Stimulated activated CD8-positive, alpha-beta memory T cell treated with anti-CD3 and anti-CD28 coated beads, Interleukin-15, amount 100 ng/mL, for 4 hours (primary cell): ENCODE measurements at regions not wholly inside any gene's neighbourhood (a gene's known extent, or its start where the extent isn't known, plus 50 kb on each side); places are given as distances from the start of the nearest gene placed in this dataset.

Experiments used
- DNase-seq, 2 donors: peaks; one replicate each; pipeline ENCODE4 v3.0.0-alpha.2; 2020; ENCODE audit warnings: low read depth in 2 of 2

DNA sequence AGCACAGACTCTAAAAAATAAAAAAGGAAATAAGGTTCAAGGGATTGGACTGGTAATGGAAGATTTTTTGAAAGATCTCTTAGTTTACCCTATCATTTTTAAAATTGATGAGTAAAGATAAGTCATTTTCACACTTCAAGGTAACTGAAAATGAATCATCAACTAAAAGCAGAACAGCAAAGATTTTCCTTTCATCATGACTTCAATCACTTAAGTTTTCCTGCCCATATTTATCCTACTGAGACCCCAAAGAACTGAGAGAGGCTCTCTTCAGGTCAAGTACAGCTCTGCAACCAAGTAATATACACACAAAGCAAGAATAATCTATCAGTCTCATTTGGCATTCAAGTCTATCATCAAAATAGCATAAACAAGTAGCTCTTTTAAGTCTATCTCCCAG, 540.7 kb downstream of the METTL4 start:
- DNase-seq: no peak

DNA sequence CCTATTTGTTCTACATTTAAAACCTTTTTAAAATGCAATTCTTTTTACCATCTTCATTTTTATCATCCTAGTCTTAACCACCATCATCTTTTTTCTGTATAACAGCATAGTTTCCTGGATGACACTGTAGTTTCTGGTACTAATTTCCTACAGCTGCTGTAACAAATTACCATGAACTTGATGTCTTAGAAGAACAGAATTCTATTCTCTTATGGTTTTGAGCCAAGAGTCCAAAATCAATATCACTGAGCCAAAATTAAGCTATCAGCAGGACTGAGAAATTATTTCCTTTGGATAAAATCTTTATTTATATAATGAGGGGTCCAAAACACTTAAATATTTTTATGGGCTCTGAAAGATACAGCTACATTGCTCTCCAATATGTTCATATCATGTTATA, 539.3 kb downstream of the METTL4 start:
- no peak for DNase-seq

DNA sequence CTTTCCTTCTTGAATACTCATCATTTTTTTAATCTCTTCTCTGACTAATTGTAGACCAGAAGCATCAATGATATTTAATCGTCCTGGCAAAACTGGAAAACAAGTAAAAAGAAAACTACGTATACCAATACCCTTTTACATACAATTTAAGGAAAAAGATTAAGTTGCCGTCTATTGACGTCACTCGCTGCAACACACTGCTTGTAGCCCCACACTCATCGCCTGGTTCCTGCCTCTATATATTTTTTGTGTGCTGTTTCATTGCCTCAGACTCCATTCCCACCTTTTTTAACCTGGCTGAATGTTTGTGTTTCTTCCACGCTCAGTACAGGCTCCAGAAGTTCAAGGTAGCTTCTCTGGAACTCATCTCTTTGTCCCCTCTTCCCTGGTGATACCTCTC, 536.2 kb downstream of the METTL4 start:
- no peak for DNase-seq

DNA sequence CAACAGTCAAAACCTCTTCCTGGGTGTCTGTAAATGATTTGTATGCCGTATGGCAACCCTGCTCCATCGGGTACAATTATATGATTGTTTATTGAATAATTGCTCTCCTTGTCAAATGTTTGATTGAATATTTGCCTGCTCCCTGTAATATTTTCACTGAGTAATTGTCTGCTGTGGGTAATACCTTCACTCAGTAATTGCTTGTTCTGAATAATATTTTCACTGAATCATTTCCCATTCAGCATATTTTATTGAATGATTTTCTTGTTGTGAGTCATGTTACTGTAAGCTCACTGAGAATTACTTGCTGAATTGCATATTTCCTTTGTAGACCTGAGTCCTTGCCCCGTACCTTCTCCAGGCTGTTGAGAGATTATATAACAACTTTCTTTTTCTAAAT, 535.2 kb downstream of the METTL4 start:
- no peak for DNase-seq

DNA sequence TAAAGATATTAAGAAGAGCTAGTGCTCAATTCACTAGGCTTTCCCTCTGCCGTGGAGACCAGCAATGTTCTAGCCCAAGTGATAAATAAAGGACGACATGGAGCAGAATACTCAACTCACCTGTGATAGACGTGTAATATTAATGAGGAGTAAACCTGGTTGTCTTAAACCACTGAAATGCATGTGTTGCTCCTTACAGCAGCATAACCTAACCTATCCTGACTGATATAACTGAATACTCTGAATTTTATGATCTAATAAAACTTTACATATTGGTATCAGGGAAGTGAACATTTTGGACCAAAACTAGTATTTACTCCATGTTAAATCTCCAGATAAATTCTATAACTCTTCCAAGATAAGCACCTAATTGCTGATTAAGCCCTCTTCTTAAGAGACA, 531.0 kb downstream of the METTL4 start:
- no peak for DNase-seq

DNA sequence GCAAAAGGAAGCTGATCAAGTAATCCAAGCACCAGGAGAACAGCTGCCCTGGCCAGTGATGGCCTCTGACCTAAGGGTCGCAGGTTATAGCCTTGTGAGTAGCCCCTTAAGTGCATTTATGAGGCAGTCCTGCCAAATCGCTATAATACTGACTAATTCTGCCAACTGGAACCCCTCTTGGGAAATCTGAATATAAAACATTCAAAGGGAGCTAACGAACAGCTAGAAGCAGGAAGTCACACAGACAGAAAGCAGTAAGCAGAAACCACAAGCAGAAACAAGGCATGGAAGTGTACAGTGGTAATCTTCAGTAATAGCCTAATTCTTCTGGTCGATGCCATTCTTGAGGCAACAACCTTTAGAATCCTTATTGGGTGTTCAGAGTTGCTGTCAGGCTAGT, 521.3 kb downstream of the METTL4 start:
- DNase-seq: no peak

DNA sequence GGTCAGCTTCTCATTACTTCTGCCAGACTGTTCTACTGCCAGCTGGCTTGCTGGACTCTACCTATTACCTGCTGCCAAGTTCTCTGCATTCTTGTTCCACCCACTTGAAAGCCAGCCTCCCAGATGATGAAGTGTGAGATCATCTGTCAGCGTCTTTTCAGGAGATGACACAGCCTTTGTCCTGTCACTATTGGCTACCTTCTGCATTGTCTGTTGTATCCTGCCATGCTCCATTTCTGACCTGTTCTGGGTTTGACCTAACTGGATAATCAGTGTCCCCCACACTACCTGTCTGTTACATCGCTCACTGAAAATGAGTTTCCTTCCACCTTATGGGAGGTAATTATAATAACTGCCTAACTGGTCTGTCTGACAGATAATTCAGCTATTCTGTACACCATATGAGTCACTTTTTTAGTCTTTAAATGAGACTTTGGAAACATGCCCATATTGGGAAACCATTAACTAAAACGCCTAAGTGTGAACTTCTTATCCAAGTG, 520.6 kb downstream of the METTL4 start:
- DNase-seq: no peak

DNA sequence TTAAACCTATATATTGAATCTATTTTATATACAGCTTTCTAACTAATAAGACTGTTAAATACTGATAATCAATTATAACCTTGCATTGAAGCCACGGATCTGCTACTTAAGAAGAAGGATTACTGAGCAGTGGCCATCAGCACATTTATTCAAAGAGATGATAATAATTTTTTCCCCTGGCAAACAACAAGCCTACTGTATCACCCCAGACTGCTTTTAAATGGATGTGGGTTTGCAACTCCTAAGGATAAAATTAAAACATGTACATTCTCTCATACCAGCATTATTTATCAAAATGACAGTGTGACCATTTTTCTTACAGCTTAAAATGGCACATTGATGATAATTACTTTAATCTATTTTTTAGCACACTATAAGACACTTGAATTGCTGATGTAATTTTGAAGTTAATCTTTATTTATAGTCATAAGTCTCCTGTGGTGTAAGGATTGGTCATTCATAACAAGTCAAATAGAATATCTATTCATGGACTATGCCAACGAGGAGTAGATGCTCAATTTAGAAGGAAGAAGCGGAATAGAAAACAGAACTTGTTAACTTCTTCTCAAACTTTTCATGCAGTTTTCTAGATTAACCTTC, 517.7 kb downstream of the METTL4 start:
- no peak for DNase-seq

DNA sequence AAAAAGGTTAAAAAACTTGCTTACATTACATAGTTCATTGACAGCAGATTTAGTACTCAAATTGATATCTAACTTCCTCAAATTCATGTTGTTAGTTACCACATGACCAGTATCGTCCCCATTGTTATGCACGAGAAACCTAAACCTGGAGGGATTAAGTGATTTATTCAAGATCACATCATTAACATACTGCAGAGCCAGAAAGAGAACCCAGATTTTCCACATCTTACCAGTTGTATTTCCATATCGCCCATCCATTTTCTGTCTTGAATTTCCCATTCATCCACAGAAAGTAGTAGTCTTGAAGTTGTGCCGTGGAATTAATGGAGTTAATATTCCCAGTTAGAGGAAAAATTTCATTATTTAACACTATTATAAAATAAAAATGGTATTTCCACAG, 512.0 kb downstream of the METTL4 start:
- DNase-seq: no peak

DNA sequence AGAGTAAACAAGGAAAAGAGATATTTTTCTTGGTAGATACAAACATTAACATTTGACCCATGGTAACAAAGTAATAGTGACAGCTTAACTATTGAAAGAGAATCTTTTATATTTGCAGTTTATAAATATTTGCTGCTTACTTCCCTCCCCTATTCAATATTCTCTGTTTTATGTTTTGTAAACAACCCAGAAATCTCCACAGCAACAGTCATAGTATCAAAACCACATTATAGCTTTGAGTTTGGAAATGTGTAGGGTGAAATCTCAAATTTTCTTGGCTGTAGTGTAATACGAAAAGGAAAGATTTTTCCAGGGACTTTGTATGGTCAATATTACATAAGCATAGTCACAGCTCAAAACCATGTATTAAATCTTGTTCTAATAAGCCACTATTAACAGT, 511.2 kb downstream of the METTL4 start:
- no peak for DNase-seq

DNA sequence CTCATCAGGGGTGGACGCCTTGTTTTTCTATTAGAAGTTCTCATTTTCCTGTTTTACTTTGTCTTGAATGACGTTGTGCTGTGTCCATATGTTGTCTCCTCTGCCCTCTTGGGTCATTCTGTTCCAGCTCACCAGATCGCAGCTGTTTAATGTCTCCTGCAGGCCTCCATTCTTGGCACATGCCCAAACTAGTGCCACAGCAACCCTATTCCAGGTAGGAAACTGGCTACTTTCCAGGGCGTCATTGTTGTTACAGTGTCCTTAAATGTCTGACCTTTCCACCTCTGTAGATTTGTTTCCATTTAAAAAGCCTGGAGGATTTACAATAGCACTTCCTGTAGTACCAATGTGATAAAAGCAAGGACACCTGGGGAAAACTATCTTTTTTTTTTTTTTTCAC, 500.7 kb downstream of the METTL4 start:
- DNase-seq: no peak

DNA sequence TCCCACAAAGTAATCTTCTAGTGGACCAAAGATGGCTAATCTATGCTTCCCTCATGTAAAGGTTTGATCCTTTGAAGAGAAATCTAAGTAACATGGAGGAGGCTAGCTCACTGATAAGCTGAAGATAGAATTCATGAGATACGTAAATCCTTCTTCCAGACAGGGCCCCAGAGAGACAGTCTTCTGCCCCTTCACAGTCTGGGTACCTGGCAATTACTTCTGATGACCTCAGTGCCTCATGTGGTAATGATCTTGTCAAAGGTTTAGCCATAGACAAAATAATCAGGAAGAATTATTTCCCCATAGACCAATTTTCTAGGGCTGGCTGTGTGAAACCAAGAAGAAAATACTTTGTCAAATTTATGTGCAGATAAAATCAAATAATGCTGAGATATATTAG, 495.8 kb downstream of the METTL4 start:
- DNase-seq: no peak

DNA sequence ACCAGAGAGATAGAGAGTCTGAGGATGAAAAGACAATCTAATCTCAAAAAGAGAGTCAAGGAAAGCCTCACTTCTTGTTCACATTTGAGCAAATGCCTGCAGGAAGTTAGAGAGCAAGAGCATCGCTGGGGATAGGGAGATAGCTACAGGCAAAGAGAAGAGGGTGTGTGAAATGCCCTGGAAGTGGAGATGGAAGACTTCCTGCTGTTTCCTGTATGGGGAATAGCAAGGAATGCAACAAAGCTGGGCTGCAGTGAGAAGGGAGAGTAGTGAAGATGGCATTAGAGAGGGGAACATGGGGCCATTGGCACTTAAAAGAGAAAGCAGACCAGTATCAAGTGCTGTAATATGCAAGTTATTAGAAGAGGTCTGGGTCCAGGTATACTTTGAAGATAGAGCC, 488.6 kb downstream of the METTL4 start:
- no peak for DNase-seq

DNA sequence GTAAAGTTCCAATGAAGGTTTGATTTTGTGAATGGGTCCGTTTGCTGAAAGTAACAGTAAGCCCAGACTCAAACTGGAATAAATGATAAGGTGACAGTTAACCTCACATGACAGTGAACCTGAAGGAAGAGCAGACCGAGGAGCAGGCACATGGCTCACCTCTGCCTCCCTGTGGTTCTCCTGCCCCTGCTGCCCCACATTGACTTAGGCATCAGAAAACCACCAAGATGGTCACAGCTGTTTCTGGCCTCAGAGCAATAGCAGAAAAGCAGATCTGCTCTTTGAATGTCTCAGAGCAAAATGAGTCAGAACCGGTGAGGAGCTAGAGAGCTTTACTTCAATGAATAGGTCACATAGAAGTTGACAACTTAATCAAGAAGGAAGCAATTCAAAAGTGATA, 487.6 kb downstream of the METTL4 start:
- DNase-seq: no peak

DNA sequence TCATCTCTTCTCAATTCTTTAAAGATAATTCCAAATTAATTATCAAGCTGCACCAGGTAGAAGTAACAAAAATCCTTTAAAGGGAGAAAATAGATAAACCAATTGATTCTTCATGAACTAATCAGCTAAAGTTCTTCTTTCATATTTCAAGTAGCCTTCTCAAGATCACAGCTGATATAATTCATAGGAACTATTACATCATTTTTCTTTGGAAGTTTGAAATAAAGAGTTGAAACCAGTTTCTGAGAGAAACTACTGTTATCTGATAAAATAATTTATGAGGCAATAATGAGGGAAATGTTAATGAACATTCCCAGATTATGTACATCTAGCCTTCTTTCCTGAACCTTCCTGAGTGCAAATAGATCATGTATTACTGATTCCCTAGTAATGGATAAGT, 484.9 kb downstream of the METTL4 start:
- DNase-seq: no peak

DNA sequence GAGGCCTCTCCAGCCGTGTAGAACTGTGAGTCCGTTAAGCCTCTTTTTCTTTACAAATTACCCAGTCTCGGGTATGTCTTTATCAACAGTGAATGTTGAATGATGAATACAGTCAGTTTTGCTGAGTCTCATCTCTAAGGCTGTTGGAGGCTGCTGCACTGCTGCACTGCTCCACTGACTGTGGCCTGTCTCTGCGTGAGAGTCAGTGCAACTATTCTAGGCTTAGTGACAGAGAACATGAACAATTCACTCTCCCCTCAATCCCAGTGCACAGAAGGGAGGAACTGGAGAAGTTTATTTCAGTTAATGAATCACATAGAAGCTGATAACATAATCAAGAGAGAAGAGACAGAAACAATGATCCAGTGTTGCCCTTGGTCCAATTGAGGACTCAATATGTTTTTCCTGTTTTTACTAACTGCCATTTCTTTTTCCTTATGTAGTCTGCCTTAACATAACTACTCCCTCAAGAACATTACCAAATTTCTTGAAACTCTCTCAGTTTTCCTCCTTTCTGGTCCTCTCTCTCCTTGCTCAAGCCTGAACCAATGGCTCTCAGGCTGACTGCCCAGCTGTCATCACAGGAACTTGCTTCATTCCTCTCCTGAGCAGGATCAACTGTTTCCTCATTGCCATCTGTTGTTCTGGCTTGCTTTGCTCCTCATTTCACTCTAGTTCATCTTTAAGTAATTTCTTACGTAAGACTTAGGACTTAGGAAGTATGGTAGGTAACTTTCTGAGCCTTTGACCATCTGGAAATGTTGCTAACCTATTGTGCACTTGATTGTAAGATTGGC, 483.2 kb downstream of the METTL4 start:
- no peak for DNase-seq

DNA sequence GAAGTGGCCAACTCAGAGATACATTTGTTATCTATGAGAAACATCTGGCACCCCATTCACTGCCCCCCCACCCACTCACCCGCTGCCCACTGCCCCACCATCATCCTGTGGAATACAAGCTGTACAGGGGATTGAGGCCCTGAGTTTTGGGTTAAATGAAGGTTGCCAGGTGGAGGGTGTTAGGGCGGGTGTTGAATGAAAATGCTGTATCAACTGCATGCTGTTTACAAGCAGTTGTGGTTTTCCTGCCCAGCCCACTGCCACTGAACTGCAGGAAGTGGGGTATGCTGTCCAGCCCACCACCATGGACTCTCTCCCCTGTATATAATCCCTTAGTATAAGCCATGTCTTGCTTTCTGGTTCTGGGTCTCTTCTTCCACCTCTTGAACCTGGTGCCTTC, 481.9 kb downstream of the METTL4 start:
- DNase-seq: no peak

DNA sequence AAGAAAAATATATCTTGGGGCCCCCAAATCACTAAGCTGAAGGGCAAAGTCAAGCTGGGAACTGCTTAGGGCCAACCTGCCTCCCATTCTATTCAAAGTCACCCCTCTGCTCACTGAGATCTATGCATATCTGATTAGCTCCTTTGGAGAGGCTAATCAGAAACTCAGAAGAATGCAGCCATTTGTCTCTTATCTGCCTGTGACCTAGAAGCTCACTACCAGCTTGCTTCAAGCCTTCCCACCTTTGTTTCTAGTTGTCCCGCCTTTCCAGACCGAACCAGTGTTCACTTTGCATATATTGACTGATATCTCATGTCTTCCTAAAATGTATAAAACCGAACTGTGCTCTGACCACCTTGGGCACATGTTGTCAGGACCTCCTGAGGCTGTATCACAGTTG, 479.4 kb downstream of the METTL4 start:
- no peak for DNase-seq

DNA sequence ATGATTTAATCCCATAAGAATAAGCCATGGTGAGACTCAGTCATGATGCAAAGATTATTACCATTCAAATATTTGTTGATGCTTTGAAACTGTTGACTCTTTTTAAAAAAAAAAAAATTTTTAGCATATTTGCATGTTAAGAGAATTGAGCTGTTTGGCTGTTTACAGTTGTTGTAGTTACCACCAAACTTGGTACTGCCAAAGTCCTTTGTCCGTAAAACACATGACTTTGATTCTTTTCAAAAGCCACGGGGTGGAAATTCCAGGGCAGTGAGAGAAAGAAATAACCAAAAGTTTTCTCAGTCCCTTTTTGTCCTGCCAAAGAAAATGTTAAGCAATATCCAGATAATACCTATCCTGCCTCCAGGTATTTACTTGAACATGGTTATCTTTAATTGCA, 474.8 kb downstream of the METTL4 start:
- no peak for DNase-seq

DNA sequence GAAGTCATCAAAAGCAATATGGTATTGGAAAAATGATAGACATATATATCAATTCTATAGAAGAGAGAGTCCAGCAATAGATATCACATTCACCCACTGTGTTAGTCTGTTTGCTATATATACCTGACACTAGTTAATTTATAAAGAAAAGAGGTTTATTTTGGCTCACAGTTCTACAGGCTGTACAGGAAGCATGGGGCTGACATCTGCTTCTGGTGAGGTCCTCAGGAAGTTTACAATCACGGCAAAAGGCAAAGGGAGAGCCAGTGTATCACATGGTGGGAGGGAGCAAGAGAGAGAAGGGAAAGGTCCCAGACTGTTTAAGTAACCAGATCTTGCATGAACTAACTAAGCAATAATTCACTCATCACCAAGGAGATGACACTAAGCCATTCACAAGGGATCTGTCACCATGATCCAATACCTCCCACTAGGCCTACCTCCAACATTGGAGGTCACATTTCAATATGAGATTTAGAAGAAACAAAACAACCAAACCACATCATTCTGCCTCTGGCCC, 470.6 kb downstream of the METTL4 start:
- no peak for DNase-seq

DNA sequence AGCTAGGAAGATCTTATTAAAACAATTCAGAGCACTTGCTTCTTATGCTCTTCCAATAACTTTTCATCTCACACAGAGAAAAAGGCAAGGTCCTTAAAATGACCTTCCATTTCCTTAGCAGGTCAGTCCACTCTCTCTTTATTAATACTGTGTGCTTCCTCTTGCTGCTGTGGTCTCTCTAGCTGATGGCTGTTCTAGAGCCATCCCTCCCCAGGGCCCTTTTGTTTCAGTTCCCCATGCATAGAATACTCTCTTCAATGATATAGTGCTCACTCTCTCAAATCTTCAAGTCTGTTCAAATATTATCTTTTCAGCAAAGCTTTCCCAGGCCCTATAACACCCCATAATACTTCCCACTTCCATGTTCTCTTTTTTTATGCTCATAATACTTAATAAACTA, 469.3 kb downstream of the METTL4 start:
- no peak for DNase-seq

DNA sequence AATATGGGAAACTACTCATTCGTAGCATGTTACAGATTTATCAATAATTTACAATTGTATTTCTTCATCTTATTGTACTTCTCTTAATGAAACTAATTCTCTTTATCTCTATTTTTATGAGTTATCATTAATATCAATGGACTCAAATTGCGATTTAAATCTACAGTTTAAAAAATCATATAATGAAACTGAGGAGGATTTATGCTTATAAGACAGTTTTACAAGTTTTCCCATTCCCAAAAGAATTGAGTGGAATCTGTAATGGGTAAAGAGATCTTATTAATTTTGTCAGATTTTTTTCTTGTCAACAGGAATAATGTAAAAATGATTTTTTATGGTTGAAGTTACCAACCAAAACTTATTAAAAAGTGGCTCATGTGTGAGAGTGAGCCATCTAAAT, 468.0 kb downstream of the METTL4 start:
- no peak for DNase-seq
